BJ (cell line): ENCODE measurements at regions not wholly inside any gene's neighbourhood (a gene's known extent, or its start where the extent isn't known, plus 50 kb on each side); places are given as distances from the start of the nearest gene placed in this dataset.
"Not testable (repeated sequence)": the region's sequence is repeated elsewhere in the genome, so short reads cannot be mapped to it uniquely, and the experiment has no call there.

ENCODE experiments used
- CTCF ChIA-PET: fragments of 350-600 bp; formaldehyde crosslinking; extraction: SDS; loops from one replicate; lab custom pipeline; 2021; ENCODE audit warnings: antibody characterized with exemption, inconsistent platforms; lab: Yijun Ruan, JAX
- POLR2A ChIA-PET: fragments of 300-600 bp; sonication (Branson Sonifier 250); formaldehyde crosslinking; extraction: SDS; loops from one replicate; lab custom pipeline; 2021; ENCODE audit warnings: antibody characterized with exemption; lab: Charles Lee
- DNase-seq: peaks from one replicate; pipeline ENCODE4 v3.0.0-alpha.2; 2011; ENCODE audit warnings: low read depth
- H3K27me3 ChIP-seq: 2 replicates; pipeline ENCODE4 v1.6.0; 2011; ENCODE audit warnings: low read length; ENCODE audit not compliant: control insufficient read depth, insufficient read depth
- H3K36me3 ChIP-seq: 2 replicates; pipeline ENCODE4 v1.5.1; 2011; ENCODE audit warnings: low read length; ENCODE audit not compliant: control insufficient read depth, insufficient read depth
- H3K4me3 ChIP-seq: 2 replicates; pipeline ENCODE4 v1.5.1; 2011; ENCODE audit warnings: low read depth, mild to moderate bottlenecking, control low read depth, low read length
- CTCF ChIP-seq: IDR thresholded peaks from 2 replicates; pipeline ENCODE4 v1.5.1; 2011; ENCODE audit warnings: low read depth, mild to moderate bottlenecking, control low read depth, inconsistent platforms, low read length, moderate library complexity; ENCODE audit not compliant: insufficient read depth

GRCh38 chr1:213533125-213533524 lies 454.6 kb upstream of the PROX1 start:
- no peak for DNase-seq
- POLR2A ChIA-PET = no interaction called here
- no peak for TF ChIP-seq CTCF

DNA sequence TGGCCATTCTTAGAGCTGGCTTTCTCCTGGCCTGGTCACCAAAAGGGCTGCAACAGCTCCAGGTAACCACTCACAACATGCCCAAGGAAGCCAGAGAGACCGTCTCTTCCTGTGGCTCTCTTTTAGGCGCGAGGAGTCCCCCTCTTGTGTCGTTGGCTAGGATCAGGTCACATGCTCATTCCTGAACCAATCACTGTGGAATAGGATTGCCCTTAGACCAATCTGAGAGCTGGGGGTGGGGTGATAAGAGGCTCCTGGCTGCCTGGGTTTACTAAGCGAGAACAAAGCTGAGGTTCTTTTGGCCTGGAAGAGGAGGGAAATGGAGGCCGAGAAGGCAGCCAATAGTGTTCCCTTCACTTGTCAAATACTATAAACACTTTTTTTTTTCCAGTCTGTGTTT lies 452.1 kb upstream of the PROX1 start:
- no peaks in the 10 kb centered on the region for H3K36me3 ChIP-seq
- POLR2A ChIA-PET = no interaction called here
- no peaks in the 10 kb centered on the region for H3K27me3 ChIP-seq
- CTCF ChIA-PET = interaction anchor here (0.6 kb wide), 1 partner anchor 299 kb away, joined by 6 read pairs; no protein-coding TSS in a partner anchor
- TF ChIP-seq CTCF = no peak
- DNase-seq = no peak
- H3K4me3 ChIP-seq = no peak overlapping the region

More at GRCh38 chr1:213533125-213533524, 454.6 kb upstream of the PROX1 start:
- CTCF ChIA-PET = no interaction called here
- Histone ChIP-seq H3K27me3 (no peaks in the 10 kb centered on the region), H3K36me3 (no peaks in the 10 kb centered on the region), H3K4me3 (no peak overlapping the region)

GRCh38 chr1:213538251-213538650 lies 449.5 kb upstream of the PROX1 start:
- H3K27me3 ChIP-seq = no peaks in the 10 kb centered on the region
- no peak for TF ChIP-seq CTCF
- POLR2A ChIA-PET = no interaction called here
- H3K36me3 ChIP-seq = no peaks in the 10 kb centered on the region
- CTCF ChIA-PET = no interaction called here
- no peak for DNase-seq
- no peak overlapping the region for H3K4me3 ChIP-seq

DNA sequence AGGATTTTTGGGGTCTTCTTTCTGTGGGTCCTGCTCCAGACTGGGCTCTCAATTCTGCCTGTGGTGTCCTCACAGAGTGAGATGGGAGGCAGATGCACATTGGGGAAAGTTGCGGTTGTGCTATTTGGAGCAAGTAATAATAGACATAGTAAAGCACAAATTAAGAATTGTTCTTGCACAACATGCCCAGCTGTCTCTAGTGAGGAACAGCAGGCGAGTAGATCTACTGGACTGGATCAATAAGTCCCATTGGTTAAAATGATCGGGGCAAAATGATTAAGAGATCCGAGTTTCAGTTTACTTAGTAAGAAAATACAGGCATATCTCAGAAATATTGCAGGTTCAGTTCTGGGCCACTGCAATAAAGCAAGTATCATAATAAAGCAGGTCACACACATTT lies 448.3 kb upstream of the PROX1 start:
- DNase-seq = no peak
- ChIA-PET CTCF (no interaction called here), POLR2A (no interaction called here)
- Histone ChIP-seq H3K36me3 (no peaks in the 10 kb centered on the region), H3K4me3 (no peak overlapping the region), H3K27me3 (no peaks in the 10 kb centered on the region)
- no peak for TF ChIP-seq CTCF

- ChIA-PET CTCF (interaction anchor here (0.6 kb wide), 1 partner anchor 384 kb away, joined by 3 read pairs; no protein-coding TSS in a partner anchor), POLR2A (no interaction called here)
- no peak overlapping the region for H3K4me3 ChIP-seq
- no peaks in the 10 kb centered on the region for H3K27me3 ChIP-seq
- no peak for DNase-seq
- no peaks in the 10 kb centered on the region for H3K36me3 ChIP-seq
- TF ChIP-seq CTCF = no peak
Observed at GRCh38 chr1:213541641-213542040, 446.1 kb upstream of the PROX1 start.

GRCh38 chr1:213545181-213545580 lies 442.6 kb upstream of the PROX1 start:
- H3K27me3 ChIP-seq, DNase-seq, H3K36me3 ChIP-seq, CTCF ChIA-PET, H3K4me3 ChIP-seq, POLR2A ChIA-PET: not testable (repeated sequence)
